MCF 10A (cell line): ENCODE measurements at regions not wholly inside any gene's neighbourhood (a gene's known extent, or its start where the extent isn't known, plus 50 kb on each side); places are given as distances from the start of the nearest gene placed in this dataset.

Experiments
- BruUV-seq: library from RNA; stranded (reverse); fragments of 400-500 nt; replicated peaks from 2 replicates; lab custom pipeline; 2021; lab: Mats Ljungman, UMichigan
- CTCF ChIA-PET: fragments of 300-600 bp; sonication (Branson Sonifier 250); formaldehyde crosslinking; extraction: SDS; loops from one replicate; lab custom pipeline; 2021; ENCODE audit warnings: antibody characterized with exemption, inconsistent platforms; lab: Yijun Ruan, JAX
- POLR2A ChIA-PET: fragments of 300-600, 350-650 bp; sonication (Branson Sonifier 250); formaldehyde crosslinking; extraction: SDS; loops from one replicate; lab custom pipeline; 2020; ENCODE audit warnings: antibody characterized with exemption, inconsistent platforms; lab: Yijun Ruan, JAX
- DNase-seq: peaks from one replicate; pipeline ENCODE4 v3.0.0-alpha.2; 2018; ENCODE audit not compliant: unreplicated experiment
- H3K27ac Mint-ChIP-seq: one replicate; pipeline ENCODE4 v1.8.0; 2022; ENCODE audit warnings: mild to moderate bottlenecking, low read depth, mixed read lengths; ENCODE audit not compliant: unreplicated experiment
- H3K27me3 Mint-ChIP-seq: one replicate; pipeline ENCODE4 v1.8.0; 2022; ENCODE audit warnings: mixed read lengths; ENCODE audit not compliant: insufficient read depth, unreplicated experiment
- H3K36me3 Mint-ChIP-seq: one replicate; pipeline ENCODE4 v1.8.0; 2022; ENCODE audit warnings: mild to moderate bottlenecking, moderate library complexity, mixed read lengths; ENCODE audit not compliant: insufficient read depth, unreplicated experiment
- H3K4me1 Mint-ChIP-seq: one replicate; pipeline ENCODE4 v1.8.0; 2022; ENCODE audit warnings: mixed read lengths; ENCODE audit not compliant: insufficient read depth, unreplicated experiment
- H3K4me3 Mint-ChIP-seq: one replicate; pipeline ENCODE4 v1.8.0; 2022; ENCODE audit warnings: mild to moderate bottlenecking, moderate library complexity, mixed read lengths; ENCODE audit not compliant: unreplicated experiment
- H3K9me3 Mint-ChIP-seq: one replicate; pipeline ENCODE4 v1.8.0; 2022; ENCODE audit warnings: mixed read lengths; ENCODE audit not compliant: unreplicated experiment
- intact Hi-C: fragments of 100-400 bp; cut with micrococcal nuclease; formaldehyde crosslinking; loops from 2 replicates; pipeline ENCODE4 v1.14.1; 2022
- TF ChIP-seq, protein P1 (sequence below): fragments of 200-600 bp; IDR thresholded peaks from one replicate; pipeline ENCODE4 v1.8.0; 2022; ENCODE audit warnings: antibody characterized with exemption, mild to moderate bottlenecking; ENCODE audit not compliant: unreplicated experiment

DNA sequence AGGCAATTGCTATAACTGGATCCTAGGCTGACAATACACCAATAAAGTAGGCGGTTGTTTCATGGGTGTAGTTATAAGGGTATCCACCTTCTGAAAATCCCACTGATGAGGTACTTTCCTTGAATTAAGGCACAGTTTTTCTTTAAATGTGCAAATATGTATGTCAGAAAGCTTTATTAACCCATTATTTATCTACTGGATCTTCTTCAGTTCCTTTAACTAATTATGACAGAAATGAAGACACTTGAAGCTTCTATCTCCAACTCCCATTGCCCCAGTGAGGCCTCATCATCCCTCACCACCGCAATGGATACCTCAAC lies 159.6 kb upstream of the KLF3 start:
- TF ChIP-seq, protein P1, sequence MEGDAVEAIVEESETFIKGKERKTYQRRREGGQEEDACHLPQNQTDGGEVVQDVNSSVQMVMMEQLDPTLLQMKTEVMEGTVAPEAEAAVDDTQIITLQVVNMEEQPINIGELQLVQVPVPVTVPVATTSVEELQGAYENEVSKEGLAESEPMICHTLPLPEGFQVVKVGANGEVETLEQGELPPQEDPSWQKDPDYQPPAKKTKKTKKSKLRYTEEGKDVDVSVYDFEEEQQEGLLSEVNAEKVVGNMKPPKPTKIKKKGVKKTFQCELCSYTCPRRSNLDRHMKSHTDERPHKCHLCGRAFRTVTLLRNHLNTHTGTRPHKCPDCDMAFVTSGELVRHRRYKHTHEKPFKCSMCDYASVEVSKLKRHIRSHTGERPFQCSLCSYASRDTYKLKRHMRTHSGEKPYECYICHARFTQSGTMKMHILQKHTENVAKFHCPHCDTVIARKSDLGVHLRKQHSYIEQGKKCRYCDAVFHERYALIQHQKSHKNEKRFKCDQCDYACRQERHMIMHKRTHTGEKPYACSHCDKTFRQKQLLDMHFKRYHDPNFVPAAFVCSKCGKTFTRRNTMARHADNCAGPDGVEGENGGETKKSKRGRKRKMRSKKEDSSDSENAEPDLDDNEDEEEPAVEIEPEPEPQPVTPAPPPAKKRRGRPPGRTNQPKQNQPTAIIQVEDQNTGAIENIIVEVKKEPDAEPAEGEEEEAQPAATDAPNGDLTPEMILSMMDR: no peak
- BruUV-seq: no TSS peak
- DNase-seq: no peak
- intact Hi-C loops: no loop called here
- H3K4me3 Mint-ChIP-seq: no peak overlapping the region
- no peaks in the 10 kb centered on the region for H3K9me3 Mint-ChIP-seq
- no peaks in the 10 kb centered on the region for H3K36me3 Mint-ChIP-seq
- H3K4me1 Mint-ChIP-seq: no peaks in the 10 kb centered on the region
- H3K27ac Mint-ChIP-seq: no peak overlapping the region
- ChIA-PET POLR2A (interaction anchor here (0.6 kb wide), 1 partner anchor 112 kb away, joined by 3 read pairs; no protein-coding TSS in a partner anchor), CTCF (no interaction called here)
- H3K27me3 Mint-ChIP-seq: peaks cover 14% of the 10 kb centered on the region

DNA sequence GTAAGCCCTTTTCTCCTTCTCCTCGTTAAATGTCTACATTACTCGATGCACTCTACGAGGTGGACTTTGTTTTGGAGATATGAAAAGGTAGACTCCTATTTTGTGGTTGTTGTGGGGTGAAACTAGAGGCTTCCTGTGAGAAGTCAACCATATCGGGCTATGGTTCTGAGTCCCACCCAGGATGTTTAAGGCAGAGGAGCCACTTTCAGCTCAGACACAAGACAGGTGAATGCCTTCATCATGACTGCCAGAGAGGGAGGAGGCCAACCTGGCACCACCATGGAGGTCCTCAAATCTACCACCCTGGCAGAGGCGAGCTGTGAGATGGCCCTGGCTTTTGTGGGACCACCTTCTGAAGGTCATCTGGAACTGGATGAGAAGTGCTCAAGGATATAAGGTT lies 154.4 kb upstream of the KLF3 start:
- no peaks in the 10 kb centered on the region for H3K4me1 Mint-ChIP-seq
- no peak for DNase-seq
- CTCF ChIA-PET: no interaction called here
- no TSS peak for BruUV-seq
- H3K27ac Mint-ChIP-seq: no peak overlapping the region
- POLR2A ChIA-PET: no interaction called here
- H3K27me3 Mint-ChIP-seq: peaks cover 14% of the 10 kb centered on the region
- no peaks in the 10 kb centered on the region for H3K36me3 Mint-ChIP-seq
- H3K9me3 Mint-ChIP-seq: no peaks in the 10 kb centered on the region
- no peak overlapping the region for H3K4me3 Mint-ChIP-seq
- TF ChIP-seq, protein P1: no peak
- intact Hi-C loops: no loop called here

DNA sequence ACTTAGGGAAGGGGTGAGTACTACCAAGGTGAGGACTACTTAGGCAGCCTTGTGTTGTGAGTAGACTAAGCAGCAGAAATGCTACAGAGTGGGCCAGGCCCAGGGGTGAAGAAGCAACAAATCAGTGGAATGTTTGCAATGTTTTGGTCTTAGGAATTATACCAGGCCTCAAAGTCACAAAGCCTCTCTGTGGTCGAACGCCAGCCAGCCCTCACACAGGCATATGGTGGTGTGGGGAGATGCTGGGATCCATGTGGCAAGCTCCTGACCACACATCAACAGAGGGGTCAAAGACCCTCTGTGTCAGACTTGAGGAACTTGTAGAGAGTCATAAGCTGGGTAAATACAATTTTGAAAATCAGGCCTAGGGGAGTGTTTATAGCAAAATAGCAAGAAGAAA lies 153.8 kb upstream of the KLF3 start:
- POLR2A ChIA-PET: no interaction called here
- intact Hi-C loops: no loop called here
- no peaks in the 10 kb centered on the region for H3K9me3 Mint-ChIP-seq
- DNase-seq: no peak
- CTCF ChIA-PET: no interaction called here
- TF ChIP-seq, protein P1: no peak
- no TSS peak for BruUV-seq
- H3K36me3 Mint-ChIP-seq: no peaks in the 10 kb centered on the region
- no peaks in the 10 kb centered on the region for H3K4me1 Mint-ChIP-seq
- H3K27ac Mint-ChIP-seq: no peak overlapping the region
- peaks cover 14% of the 10 kb centered on the region for H3K27me3 Mint-ChIP-seq
- H3K4me3 Mint-ChIP-seq: no peak overlapping the region

DNA sequence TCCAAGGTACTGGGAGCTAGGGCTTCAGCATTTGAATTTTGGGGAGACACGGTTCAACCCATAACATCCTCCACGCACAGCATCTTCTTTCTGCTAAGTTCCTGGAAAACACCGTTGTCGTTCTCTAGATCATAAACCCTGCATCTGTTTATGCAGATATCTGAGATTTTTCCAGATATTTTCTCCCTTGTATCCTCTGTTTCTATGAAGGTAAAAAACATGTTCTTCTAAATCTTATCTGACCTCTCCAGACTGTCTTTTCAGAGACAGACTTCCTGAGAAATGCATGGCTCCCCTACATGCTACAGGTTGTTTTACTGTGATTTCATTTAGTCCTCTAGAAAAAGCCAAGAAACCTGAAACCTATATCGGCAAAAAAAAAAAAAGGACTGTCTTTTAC lies 152.3 kb upstream of the KLF3 start:
- no peak for DNase-seq
- no peaks in the 10 kb centered on the region for H3K4me1 Mint-ChIP-seq
- H3K27me3 Mint-ChIP-seq: peaks cover 6% of the 10 kb centered on the region
- no peak overlapping the region for H3K27ac Mint-ChIP-seq
- POLR2A ChIA-PET: no interaction called here
- H3K4me3 Mint-ChIP-seq: no peak overlapping the region
- TF ChIP-seq, protein P1: no peak
- H3K9me3 Mint-ChIP-seq: no peaks in the 10 kb centered on the region
- intact Hi-C loops: no loop called here
- no TSS peak for BruUV-seq
- no peaks in the 10 kb centered on the region for H3K36me3 Mint-ChIP-seq
- CTCF ChIA-PET: no interaction called here
